ENCODE measurements at regions not wholly inside any gene's neighbourhood (a gene's known extent, or its start where the extent isn't known, plus 50 kb on each side); places are given as distances from the start of the nearest gene placed in this dataset.

- TF ChIP-seq CTCF (IDR thresholded peaks at IDR 0.05; ENCODE audit: low read length) (no peak), EZH2phosphoT487 (IDR thresholded peaks at IDR 0.05; ENCODE audit: low read length) (no peak)
Measured at GRCh38 chr2:14544247-14544646, 88.3 kb upstream of the LRATD1 start.
